SK-N-MC (cell line): ENCODE measurements at regions not wholly inside any gene's neighbourhood (a gene's known extent, or its start where the extent isn't known, plus 50 kb on each side); places are given as distances from the start of the nearest gene placed in this dataset.

Experiments
- EZH2 ChIP-seq: fragments of 200-600 bp; sonication (generic); IDR thresholded peaks from one replicate; pipeline ENCODE4 v1.6.1; 2017; ENCODE audit warnings: antibody characterized with exemption
- FOXP2 ChIP-seq: optimal IDR thresholded peaks from 2 replicates; pipeline ENCODE3; 2011; ENCODE audit warnings: mild to moderate bottlenecking, moderate library complexity; ENCODE audit not compliant: insufficient read depth; ENCODE audit errors: extremely low read length, control extremely low read depth
- POLR2AphosphoS5 ChIP-seq: IDR thresholded peaks from 2 replicates; pipeline ENCODE4 v1.6.1; 2012; ENCODE audit warnings: mild to moderate bottlenecking, low read depth, low read length, borderline replicate concordance

GRCh38 chr17:77388384-77389306 is 247.9 kb downstream of the SEC14L1 start:
- no peak for TF ChIP-seq POLR2AphosphoS5
- no peak for TF ChIP-seq EZH2
- no peak for TF ChIP-seq FOXP2
